NCI-H1092 (cell line): ENCODE measurements at regions not wholly inside any gene's neighbourhood (a gene's known extent, or its start where the extent isn't known, plus 50 kb on each side); places are given as distances from the start of the nearest gene placed in this dataset.
A peak's percentile ranks its signal among the peaks of the same experiment; 100 is the strongest.

Experiments
- DNase-seq: peaks from one replicate; lab custom pipeline; 2025; lab: John Stamatoyannopoulos, UW

DNA sequence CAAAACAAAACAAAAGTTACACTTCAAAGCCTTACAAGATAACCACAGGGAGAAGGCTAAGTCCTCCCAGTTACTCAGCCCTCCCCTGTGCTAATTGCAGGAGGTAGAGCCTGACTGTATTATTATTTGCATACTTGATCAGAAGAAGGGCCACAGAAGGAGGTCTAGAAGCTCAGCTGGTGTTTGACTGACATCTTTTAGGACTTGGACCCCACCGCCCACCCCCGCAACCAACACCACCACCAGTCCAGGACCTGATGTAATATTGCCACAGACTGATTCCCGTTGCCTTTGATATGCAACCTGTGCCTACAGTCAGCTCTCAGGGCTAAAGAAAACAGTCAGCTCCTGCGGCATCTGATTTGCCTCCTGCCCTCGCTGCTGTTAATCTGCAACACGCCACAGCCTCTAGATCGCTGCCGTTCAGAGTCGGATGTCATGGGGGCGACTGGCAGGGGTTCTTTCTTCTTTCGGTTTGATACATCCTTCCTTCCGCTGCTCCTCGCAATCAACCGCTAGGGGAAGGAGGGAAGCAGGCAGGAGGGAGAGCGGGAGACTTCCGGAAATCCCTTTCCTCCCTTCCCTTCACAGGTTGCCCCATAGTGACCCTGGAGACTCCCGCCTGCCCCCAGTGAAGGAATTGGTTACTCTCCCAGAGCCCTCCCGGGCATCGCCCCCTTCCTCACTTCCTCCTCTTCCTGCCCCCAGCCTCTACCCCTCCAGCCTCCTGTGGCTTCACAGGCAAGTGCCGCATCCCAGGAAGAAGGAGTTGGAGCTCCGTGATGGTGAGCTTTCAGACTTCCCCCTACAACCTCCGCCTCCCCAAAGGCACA lies 90.5 kb upstream of the SOX9 start:
- no peak for DNase-seq

DNA sequence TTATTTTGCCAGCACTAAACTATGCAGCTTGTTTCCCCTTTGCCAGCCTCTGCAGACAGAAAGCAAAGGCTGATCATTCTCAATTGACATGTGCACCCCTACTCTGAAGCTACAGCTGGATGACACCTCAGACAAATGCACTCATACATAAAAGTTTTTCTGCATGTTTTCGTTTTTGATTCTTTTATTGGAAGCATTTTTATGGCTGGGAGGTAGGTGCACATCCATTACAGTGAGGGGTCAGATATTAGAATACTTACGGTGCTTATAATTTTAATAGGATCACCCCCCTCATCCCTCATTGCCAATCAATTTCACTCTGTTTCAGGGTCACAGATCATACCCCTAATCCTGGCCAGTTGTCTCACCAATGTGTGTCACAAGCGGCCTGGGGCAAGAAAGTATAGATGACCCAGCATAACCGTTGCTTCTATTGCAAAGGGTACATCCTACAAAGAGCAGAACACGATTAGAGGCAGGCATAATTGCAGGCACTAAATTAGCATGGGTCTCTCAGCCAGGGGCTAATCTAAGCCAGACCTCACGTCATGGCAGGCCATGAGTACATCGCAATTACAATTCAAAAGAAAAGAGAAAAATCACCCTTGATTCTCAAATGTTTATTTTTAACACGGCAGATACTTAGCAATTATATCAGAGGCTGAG lies 89.5 kb upstream of the SOX9 start:
- no peak for DNase-seq

DNA sequence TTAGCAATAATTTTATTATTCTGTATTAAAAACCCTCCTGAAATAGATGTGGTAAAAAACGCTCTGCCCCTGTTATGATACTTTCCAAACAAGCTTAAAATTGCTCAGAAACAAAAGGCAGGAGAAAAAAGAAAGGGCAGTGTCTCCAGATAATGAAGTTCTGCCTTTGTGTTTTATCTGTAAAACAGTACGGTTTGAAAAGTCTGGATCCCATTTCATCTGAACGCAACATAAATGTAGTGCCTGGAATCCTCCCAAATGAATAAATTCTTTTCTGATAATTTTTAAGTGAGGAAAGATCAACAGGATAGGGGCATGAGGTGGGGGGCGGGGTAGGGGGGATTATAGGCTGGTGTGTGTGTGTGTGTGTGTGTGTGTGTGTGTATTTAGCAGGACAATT lies 87.5 kb upstream of the SOX9 start:
- DNase-seq: no peak

DNA sequence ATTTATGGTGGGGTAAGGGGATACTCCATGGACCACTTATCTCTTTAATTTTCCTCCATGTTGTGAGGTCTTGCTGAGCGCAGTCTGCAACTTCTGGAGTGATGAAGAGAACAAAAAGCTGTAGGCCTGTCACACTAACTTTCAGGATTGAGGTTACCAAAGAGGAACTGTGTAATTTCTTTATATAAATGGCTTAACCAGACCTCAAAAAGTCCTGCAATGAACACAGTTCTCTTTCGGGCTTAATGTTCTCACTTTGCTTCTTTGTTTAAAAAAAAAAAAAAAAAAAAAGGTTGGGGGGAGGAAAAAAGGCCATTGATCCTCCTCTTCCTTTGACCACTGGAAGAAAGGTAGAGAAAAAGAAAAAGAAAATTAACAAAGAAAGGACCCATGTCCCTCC lies 86.8 kb upstream of the SOX9 start:
- no peak for DNase-seq

DNA sequence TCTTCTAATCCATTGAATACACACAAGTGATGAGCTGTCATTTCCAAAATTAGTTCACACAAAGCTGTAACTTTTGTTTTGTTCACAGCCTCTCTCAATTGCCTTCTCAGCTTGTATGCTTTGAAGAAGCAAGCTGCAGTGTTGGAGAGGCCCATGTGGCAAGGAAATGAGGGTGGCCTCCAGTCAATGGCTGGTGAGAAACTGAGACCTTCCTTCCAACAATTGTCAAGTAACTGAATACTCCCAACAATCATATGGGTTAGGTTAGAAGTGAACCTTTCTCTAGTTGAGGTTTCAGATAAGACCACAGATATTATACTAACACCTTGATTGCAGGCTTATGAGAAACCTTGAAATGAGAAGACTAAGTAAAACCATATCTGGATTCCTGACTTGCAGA lies 82.4 kb upstream of the SOX9 start:
- DNase-seq: no peak

DNA sequence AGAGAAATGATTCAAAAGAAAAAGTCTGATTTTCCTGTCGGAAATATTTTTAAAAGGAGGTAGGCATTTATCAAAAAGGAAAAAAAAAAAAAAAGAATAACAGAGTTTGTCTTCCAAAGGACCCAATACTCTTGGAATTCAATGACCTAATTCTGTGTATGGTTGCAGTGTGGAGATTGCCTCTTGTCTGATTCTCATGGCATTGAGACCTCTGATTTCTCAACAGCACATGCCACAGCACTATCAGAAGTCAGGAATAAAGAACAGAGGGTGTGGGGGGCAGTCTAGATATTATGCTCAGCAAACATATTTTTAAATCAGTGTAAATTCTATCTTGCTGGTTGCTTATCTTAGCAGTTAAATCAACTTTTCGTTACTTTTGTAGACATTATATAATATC lies 81.3 kb upstream of the SOX9 start:
- DNase-seq: no peak

DNA sequence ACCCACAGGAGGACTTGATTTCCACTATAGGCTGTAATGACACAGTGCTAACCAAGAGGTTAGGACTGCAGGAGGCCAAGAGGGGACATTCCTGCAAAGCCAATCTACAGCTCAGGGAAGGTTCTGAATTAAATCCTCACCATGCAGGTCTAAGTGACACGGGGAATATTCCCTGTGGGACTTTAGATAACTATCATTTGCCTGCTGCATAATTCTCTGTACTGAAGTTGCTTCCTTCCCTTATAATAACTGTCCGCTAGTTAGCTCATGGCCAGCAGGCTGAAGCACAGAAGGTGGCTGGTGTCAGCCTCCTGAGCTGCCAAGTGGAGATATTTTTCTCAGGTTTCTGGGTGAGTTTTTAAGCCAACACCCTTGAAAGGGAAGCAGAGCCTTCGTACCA lies 74.6 kb upstream of the SOX9 start:
- no peak for DNase-seq

DNA sequence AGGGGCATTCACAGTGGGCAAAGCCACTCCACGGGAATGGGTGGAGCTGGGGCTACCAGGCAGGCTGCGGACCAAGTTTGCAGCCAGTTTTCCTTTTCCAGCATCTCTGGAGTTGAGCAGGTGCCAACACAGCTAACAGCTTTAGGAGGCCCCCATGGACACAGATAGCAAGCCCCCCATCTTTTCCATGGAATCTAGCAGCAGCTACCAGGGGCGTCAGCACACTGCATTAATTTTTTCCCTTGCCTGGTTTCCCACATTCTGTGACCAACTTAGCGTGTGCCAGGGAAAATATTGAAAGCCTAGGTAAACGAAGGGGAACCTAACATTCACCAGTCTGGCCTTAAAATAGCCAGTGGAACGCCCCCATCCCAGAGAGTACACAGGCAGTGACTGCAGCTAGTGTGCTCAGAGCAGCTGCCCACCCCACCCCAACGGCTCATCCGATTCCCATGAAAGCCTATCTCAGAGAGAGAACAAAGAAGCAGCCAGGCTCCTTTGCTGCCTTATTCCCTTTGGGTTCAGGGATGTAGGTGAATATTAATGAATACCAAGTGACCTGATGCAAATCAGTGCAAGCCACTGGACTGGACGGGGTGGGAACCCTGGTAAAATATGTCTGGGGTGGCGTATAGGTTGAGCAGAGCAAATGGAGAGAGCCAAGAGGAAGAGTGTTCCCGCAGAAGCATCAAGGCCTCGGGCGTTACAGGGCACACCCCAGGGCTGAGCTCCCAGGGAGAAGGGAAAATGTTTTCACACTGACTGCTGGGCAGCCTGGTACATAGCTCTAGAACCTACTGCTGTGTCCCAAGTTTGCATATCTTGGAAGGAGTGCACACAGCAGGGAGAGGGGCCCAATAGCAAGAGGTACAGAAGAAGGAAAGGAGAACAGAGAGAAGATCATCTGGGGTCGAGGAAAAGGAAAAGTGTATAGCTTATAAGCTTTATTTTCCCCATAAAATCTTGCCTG lies 73.9 kb upstream of the SOX9 start:
- no peak for DNase-seq

DNA sequence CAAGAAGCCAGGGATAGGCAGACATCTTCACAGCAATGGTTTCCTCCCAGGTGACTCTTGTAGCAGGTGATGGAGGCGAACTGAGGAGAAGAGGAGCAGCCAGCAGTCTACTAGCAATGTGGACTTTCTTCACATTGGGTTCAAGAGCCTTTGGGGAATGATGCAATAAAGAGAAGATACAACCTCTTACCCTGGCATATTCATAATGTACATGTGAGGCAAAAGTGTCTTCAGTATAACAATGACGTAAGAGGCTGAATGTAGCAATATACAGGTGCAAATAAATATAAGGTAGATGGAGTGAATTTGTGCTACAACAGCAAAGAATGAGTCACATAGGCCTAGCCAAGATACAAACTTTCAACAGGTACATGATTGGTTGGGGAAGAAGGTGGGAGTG lies 70.9 kb upstream of the SOX9 start:
- no peak for DNase-seq

DNA sequence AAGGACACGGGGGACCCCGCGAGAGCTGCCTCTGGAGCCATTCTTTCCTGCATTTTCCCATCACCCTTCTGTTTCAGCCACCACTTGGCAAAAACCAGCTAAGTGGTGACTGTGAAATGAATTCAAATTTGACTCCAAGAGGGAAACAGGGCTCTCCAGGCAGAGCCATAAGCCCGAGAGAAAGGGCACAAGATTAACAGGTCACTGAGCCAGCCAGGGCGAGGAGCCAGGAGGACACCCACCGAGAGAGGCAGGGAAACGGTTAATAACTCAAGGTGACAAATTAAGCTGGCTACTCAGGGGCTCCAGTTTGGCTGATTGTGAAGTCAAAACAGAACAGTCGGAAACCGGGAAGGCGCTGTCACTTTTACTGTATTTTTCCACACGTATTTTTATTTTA lies 67.8 kb upstream of the SOX9 start:
- DNase-seq: peak; percentile 37

DNA sequence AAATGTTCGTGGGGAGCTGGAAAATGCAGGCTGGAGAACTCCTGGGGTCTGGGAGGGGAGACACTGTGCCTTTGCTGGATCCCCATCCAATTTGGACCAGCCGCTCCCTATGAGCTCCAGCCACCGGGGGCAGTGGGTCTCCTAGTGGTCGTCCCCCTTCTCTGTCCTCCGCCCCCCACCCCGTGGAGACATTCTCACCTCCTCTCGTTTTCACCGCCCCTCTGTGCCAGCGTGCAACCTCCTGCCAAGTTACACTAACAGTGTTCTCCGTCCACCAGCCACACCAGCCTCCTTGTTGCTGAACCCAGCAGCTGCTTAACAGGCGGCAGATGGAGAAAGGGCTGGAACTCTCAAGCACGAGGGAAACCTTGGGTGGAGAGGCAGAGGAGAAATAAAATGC lies 67.4 kb upstream of the SOX9 start:
- peak; percentile 66 for DNase-seq

DNA sequence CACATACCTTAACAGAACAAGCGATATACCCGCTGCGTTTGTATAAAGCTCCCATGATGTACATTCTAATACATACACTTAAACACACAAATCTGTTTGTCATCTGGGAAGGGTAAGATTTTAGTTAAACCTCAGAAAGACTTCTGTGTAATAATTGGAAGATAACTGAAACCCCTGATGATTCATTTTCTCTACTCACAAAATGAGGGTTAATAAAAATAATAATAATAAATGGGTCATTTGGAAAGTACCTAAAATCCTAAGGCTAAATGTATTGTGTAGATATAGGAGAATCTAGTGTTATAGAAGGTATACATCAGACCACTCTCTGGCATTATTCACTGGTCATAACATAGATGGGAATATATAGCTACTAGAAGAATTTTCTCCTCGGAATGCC lies 64.7 kb upstream of the SOX9 start:
- no peak for DNase-seq

DNA sequence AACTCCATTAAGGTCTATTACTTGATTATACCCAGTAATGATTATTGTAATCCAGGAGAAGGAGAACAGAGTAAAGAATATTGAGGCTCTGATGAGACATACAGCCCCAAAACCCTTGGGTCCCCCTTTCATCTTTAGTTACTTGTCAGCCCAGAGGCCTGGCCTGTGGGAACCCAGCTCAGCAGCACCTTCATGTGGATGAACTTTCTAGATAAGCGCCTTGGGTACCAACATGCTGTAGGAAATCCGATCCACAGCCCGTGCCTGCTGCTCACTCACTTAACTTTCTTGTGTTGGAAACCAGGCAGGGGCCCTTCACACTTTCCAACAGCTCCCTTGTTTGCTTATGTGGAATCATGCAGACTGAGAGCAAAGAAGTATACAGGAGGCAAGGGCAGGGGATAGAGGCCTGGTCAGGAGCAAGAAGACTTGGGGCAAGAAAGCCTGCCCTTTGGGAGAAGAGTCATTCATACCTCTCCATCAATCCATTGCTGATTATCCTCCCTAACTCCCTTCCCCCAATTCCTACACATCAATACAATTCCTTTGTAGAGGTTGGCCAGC lies 64.0 kb upstream of the SOX9 start:
- DNase-seq: no peak

DNA sequence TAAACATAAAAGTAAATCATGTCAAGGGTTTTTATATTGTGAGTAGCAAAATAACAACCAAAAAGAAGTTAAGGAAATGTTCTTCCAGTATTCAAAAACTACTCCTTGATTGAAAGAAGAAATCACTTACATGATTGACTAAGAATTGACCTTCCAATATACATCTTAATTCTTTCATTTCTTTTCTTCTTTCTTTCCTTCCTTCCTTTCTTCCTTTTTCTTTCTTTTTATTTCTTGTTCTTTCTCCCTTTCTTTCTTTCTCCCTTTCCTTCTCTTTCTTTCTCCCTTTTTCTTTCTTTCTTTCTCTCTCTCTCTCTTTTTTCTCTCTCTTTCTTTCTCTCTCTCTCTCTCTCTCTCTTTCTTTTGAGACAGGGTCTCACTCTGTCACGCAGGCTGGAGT lies 60.7 kb upstream of the SOX9 start:
- no peak for DNase-seq

DNA sequence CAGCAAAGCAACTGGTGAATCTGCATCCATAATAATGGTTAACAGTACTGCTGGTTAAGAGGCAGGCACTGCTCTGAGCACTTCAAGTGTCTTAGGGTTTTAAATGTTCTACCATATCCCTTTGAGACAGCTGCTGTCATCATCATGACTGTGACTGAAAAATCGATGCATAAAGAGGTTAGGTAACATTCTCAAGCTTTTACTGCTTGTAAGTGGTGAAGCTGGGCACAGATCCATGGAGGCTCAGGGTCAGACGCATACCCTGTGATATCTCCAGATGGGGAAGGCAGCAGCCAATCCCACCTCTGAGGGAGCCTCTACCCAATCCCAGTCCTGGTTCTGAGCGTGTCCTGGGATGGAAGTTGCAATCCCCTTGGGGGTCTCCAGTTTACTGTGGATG lies 57.6 kb upstream of the SOX9 start:
- peak; percentile 57 for DNase-seq

DNA sequence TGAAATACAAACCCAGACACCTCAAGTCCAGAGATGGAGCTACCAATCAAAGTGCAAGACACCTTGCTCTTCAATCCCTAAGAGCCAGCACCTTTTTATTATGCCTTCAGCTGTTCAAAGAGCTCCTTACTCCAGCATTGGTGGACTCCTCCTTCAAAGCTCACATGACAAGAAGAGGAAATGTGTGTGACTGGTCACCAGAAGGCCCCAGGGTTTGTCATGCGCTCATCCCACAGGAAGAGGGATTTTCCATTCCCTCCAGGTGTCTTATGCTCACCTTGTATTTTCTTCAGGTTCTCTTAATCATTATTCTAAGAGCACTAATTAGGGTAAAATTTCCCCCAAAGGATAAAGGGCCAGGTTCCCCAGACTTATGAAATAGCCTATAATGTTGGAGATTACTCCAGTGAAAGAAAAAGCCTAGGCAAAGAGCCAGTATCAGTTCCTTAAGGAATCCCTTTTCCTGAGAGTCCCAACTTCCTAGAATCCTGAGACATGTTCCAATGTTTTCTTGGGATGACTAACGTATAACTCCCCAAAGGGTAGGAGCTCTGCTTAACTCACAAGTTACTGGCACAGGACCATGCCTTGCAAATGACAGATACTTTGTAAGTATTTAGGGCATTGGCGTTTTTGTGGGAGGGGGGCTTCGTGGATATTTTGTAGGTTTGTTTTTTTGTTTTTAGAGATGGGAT lies 56.9 kb upstream of the SOX9 start:
- DNase-seq: no peak

DNA sequence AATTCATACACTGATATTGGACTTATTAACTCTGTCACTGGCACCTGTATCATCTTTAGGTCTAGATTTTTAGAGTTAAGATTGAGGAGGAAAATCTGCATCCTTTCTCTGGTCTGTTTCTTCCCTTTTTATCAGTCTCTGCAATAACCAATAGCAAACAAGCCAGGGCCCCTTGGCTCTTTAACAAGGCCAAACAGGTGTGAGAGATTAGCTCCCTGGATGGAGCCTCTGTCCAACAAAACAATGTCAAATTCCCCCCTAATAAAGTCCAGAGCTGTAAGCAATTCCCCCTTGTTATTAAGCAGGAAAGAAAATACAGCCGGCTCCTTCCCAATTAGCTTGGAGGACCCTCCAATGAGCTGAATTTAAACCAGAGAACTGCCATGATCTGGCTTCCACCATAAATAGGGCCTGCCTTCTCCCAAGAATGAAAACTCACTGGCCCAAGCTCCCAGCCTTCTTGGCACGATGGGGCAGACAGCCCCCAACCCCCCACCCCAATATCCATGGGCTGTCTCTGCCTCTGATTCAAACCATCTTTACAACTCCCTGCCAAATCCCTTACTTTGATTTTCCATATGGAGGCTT lies 56.1 kb upstream of the SOX9 start:
- DNase-seq: no peak

DNA sequence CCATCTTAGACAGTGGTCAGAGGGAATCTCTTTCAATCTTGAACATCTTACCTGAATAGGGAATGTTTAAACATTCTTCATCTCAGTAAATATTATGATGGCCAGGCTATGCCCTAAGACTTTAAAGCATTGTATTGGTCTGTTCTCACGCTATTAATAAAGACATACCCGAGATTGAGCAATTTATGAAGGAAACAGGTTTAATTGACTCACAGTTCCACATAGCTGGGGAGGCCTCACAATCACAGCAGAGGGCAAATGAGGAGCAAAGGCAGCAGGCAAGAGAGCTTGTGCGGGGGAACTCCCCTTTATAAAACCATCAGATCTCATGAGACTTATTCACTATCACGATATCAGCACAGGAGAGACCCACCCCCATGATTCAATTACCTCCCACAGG lies 55.3 kb upstream of the SOX9 start:
- no peak for DNase-seq

DNA sequence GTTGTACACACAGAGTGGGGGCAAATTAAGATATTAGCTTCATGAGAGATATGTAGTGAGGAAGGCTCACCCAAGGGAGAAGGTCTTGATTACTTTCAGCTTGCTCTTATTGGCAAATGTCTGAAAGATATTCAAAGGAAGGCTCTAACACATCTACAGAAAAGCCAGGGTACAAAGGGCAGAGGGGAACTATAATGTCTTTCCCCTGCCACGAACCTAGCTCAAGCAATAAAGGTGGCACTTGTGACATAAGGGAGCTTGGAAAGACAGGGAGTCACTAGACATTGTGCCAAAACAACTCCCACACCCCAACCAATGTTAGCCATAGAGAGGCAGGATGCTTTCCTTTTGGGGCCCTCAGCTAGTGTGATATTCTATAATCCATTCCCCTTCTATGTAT lies 52.2 kb upstream of the SOX9 start:
- no peak for DNase-seq

DNA sequence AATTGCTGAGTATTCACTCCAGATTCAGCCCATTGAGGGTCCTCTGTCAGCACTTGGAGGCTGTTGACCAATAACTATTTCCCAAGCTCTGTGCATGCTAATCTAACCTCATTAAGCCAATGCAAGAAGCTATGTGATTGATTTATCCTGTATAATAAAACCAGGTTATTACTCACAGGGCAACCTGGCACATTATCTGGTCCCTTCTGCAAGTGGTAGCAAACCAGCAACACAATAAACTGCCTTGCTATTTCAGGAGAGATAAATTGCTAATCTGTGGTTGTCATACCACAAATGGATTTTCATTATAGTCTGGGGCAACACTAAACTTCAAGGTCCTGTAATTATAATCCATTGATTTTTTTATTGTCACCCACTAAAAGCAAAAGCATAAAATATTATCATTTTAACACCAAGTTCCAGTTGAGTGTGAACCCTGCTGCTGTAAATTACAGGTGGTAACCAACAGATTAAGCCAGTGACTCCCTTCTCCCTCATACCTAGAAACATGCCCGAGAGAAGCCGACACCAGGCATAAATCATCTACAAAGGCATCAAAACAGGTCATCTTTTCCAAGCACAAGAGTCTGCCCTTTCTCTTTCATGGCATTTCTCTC lies 51.1 kb upstream of the SOX9 start:
- no peak for DNase-seq
